A673 (cell line): ENCODE measurements at regions not wholly inside any gene's neighbourhood (a gene's known extent, or its start where the extent isn't known, plus 50 kb on each side); places are given as distances from the start of the nearest gene placed in this dataset.

Experiments used
- BruUV-seq: library from RNA; stranded (reverse); fragments of 400-500 nt; replicated peaks from 2 replicates; lab custom pipeline; 2021; lab: Mats Ljungman, UMichigan
- CTCF ChIA-PET: fragments of 300-600 bp; sonication (Branson Sonifier 250); formaldehyde crosslinking; loops from one replicate; lab custom pipeline; 2022; ENCODE audit warnings: antibody characterized with exemption; lab: Charles Lee
- POLR2A ChIA-PET: fragments of 300-600 bp; sonication (Branson Sonifier 250); formaldehyde crosslinking; loops from one replicate; lab custom pipeline; 2022; ENCODE audit warnings: antibody characterized with exemption; ENCODE audit not compliant: low non-redundant PET; lab: Charles Lee
- DNase-seq: peaks from one replicate; pipeline ENCODE4 v3.0.0-alpha.2; 2015; ENCODE audit warnings: low spot score
- H3K27ac ChIP-seq: fragments of 200-600 bp; sonication (generic); 2 replicates; pipeline ENCODE4 v1.5.1; 2016; ENCODE audit warnings: mixed run types, low read depth, mild to moderate bottlenecking, mixed read lengths, antibody characterized with exemption, low read length; ENCODE audit not compliant: poor library complexity, severe bottlenecking
- H3K27me3 ChIP-seq: fragments of 200-600 bp; sonication (generic); replicated peaks from 2 replicates; pipeline ENCODE4 v1.6.1; 2017; ENCODE audit warnings: mixed run types, low read depth, mild to moderate bottlenecking, mixed read lengths, antibody characterized with exemption, low read length; ENCODE audit not compliant: insufficient read depth, poor library complexity
- H3K36me3 ChIP-seq: fragments of 200-600 bp; sonication (generic); 2 replicates; pipeline ENCODE4 v1.6.1; 2016; ENCODE audit warnings: mixed run types, mild to moderate bottlenecking, mixed read lengths, antibody characterized with exemption, low read length; ENCODE audit not compliant: insufficient read depth, poor library complexity, severe bottlenecking
- H3K4me1 ChIP-seq: fragments of 200-600 bp; sonication (generic); 2 replicates; pipeline ENCODE4 v1.6.1; 2017; ENCODE audit warnings: mixed run types, mild to moderate bottlenecking, mixed read lengths, antibody characterized with exemption, low read length; ENCODE audit not compliant: insufficient read depth, poor library complexity, severe bottlenecking
- H3K4me3 ChIP-seq: fragments of 200-600 bp; sonication (generic); 2 replicates; pipeline ENCODE4 v1.5.1; 2016; ENCODE audit warnings: low read depth, mixed run types, mild to moderate bottlenecking, mixed read lengths, low read length; ENCODE audit not compliant: poor library complexity, severe bottlenecking
- H3K9me3 ChIP-seq: fragments of 200-600 bp; sonication (generic); 2 replicates; pipeline ENCODE4 v1.6.1; 2016; ENCODE audit warnings: mixed run types, low read depth, mild to moderate bottlenecking, mixed read lengths, antibody characterized with exemption, low read length; ENCODE audit not compliant: poor library complexity, severe bottlenecking
- CTCF ChIP-seq: fragments of 300-800, 200-600 bp; sonication (generic); conservative IDR thresholded peaks from 2 replicates; pipeline ENCODE4 v1.5.1; 2017; ENCODE audit warnings: low read depth, mild to moderate bottlenecking, antibody characterized with exemption, low read length, moderate library complexity, mixed read lengths
- EZH2 ChIP-seq: fragments of 200-600 bp; sonication (generic); IDR thresholded peaks from 2 replicates; pipeline ENCODE4 v1.6.1; 2017; ENCODE audit warnings: borderline replicate concordance, low read depth, mild to moderate bottlenecking, mixed read lengths, antibody characterized with exemption, low read length; ENCODE audit not compliant: poor library complexity, severe bottlenecking
- intact Hi-C: fragments of 100-400 bp; cut with micrococcal nuclease; formaldehyde crosslinking; loops from one replicate; pipeline ENCODE4 v1.10.0; 2022; ENCODE audit not compliant: unreplicated experiment

DNA sequence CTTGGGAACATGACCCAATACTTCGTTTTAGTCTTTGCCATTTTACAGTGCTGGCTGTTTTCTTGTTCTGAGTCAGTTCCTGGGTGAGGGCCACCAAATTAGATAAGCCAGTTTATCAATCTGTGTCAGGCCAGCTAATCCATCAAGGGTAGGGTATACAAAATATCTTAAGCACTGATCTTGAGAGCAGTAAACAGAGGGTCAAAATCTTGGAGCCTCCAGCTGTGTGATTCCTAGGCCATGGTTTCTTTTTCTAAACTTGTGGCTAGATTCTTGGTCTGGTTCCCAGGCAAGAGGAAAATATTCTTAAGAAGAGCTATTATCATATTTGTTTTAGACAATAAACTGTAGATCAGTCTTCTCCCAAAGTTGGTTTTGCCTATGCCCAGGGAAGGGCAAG lies 1396.6 kb upstream of the PABPC4L start:
- Histone ChIP-seq H3K4me1 (no peaks in the 10 kb centered on the region), H3K27me3 (no peaks in the 10 kb centered on the region), H3K27ac (no peak overlapping the region), H3K9me3 (peaks cover 36% of the 10 kb centered on the region), H3K4me3 (no peak overlapping the region), H3K36me3 (no peaks in the 10 kb centered on the region)
- intact Hi-C loops = no loop called here
- no peak for DNase-seq
- CTCF ChIA-PET = no interaction called here
- BruUV-seq = no TSS peak
- POLR2A ChIA-PET = no interaction called here
- TF ChIP-seq EZH2 (no peak), CTCF (no peak)

DNA sequence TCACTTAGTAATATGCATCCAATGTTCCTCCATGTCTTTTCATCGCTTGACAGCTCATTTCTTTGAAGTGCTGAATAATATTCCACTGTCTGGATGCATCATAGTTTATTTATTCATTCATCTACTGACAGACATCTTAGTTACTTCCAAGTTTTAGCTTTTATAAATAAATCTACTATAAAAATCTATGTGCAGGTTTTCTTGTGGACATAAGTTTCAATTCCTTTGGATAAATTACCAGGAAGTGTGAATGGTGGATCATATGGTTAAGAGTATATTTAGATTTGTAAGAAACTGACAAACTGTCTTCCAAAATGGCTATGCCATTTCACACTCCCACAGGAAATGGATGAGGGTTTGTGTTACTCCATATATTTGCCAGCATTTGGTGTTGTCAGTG lies 1392.9 kb upstream of the PABPC4L start:
- BruUV-seq = no TSS peak
- H3K4me3 ChIP-seq = no peak overlapping the region
- no peaks in the 10 kb centered on the region for H3K36me3 ChIP-seq
- H3K27ac ChIP-seq = no peak overlapping the region
- DNase-seq = no peak
- TF ChIP-seq EZH2 = no peak
- no peak for TF ChIP-seq CTCF
- H3K4me1 ChIP-seq = no peaks in the 10 kb centered on the region
- no peaks in the 10 kb centered on the region for H3K27me3 ChIP-seq
- peaks cover 24% of the 10 kb centered on the region for H3K9me3 ChIP-seq
- intact Hi-C loops = no loop called here
- ChIA-PET POLR2A (no interaction called here), CTCF (no interaction called here)

GRCh38 chr4:135575041-135575440 lies 1373.5 kb upstream of the PABPC4L start:
- intact Hi-C loops = no loop called here
- Histone ChIP-seq H3K4me1 (no peaks in the 10 kb centered on the region), H3K36me3 (no peaks in the 10 kb centered on the region), H3K9me3 (no peaks in the 10 kb centered on the region), H3K4me3 (no peak overlapping the region), H3K27ac (no peak overlapping the region), H3K27me3 (no peaks in the 10 kb centered on the region)
- no TSS peak for BruUV-seq
- ChIA-PET POLR2A (no interaction called here), CTCF (no interaction called here)
- TF ChIP-seq CTCF = no peak
- TF ChIP-seq EZH2 = no peak
- no peak for DNase-seq
